ENCODE measurements at regions not wholly inside any gene's neighbourhood (a gene's known extent, or its start where the extent isn't known, plus 50 kb on each side); places are given as distances from the start of the nearest gene placed in this dataset.

- Histone ChIP-seq H3K27me3 (ENCODE audit: insufficient read depth, low read depth) (no peaks in the 10 kb centered on the region), H3K4me3 (IDR thresholded peaks at IDR 0.05; ENCODE audit: insufficient read depth, low read depth, low read length) (no peak overlapping the region), H3K79me2 (ENCODE audit: insufficient read depth, low read depth) (no peaks in the 10 kb centered on the region), H3K4me1 (ENCODE audit: low read depth, poor library complexity, severe bottlenecking) (peaks cover 23% of the 10 kb centered on the region), H3K36me3 (ENCODE audit: insufficient read depth) (no peaks in the 10 kb centered on the region), H3K27ac (no peak overlapping the region), H2AFZ (ENCODE audit: low read depth) (no peak overlapping the region), H3K9ac (no peak overlapping the region), H4K20me1 (ENCODE audit: insufficient read depth) (no peaks in the 10 kb centered on the region), H3K4me2 (no peak overlapping the region)
- TF ChIP-seq CTCF (conservative IDR thresholded peaks at IDR 0.05; ENCODE audit: low read depth, low read length) = no peak
These were observed 360.1 kb downstream of the MAN2A1 start for GRCh38 chr5:110049816-110050215.

GRCh38 chr5:110050640-110051345, 361.1 kb downstream of the MAN2A1 start:
- Histone ChIP-seq H3K27me3 (ENCODE audit: insufficient read depth, low read depth) (no peaks in the 10 kb centered on the region), H3K79me2 (ENCODE audit: insufficient read depth, low read depth) (no peaks in the 10 kb centered on the region), H3K9ac (no peak overlapping the region), H3K36me3 (ENCODE audit: insufficient read depth) (no peaks in the 10 kb centered on the region), H3K4me2 (no peak overlapping the region), H3K4me1 (ENCODE audit: low read depth, poor library complexity, severe bottlenecking) (peaks cover 33% of the 10 kb centered on the region), H2AFZ (ENCODE audit: low read depth) (no peak overlapping the region), H4K20me1 (ENCODE audit: insufficient read depth) (no peaks in the 10 kb centered on the region), H3K27ac (no peak overlapping the region), H3K4me3 (IDR thresholded peaks at IDR 0.05; ENCODE audit: insufficient read depth, low read depth, low read length) (no peak overlapping the region)
- TF ChIP-seq CTCF (conservative IDR thresholded peaks at IDR 0.05; ENCODE audit: low read depth, low read length) = no peak

GRCh38 chr5:110053205-110053604, 363.5 kb downstream of the MAN2A1 start:
- no peaks in the 10 kb centered on the region for H3K36me3 ChIP-seq (ENCODE audit: insufficient read depth)
- no peak overlapping the region; the same call in 1 of the 2 replicates for H3K4me2 ChIP-seq
- TF ChIP-seq CTCF (conservative IDR thresholded peaks at IDR 0.05; ENCODE audit: low read depth, low read length) = no peak

GRCh38 chr5:110053824-110054223, 364.1 kb downstream of the MAN2A1 start:
- peak overlapping the region; percentile 70 for H3K4me2 ChIP-seq

More at GRCh38 chr5:110053205-110053604, 363.5 kb downstream of the MAN2A1 start:
- Histone ChIP-seq H3K27ac (no peak overlapping the region), H3K79me2 (ENCODE audit: insufficient read depth, low read depth) (no peaks in the 10 kb centered on the region), H3K4me3 (IDR thresholded peaks at IDR 0.05; ENCODE audit: insufficient read depth, low read depth, low read length) (no peak overlapping the region), H3K27me3 (ENCODE audit: insufficient read depth, low read depth) (no peaks in the 10 kb centered on the region), H4K20me1 (ENCODE audit: insufficient read depth) (no peaks in the 10 kb centered on the region), H2AFZ (ENCODE audit: low read depth) (no peak overlapping the region), H3K4me1 (ENCODE audit: low read depth, poor library complexity, severe bottlenecking) (peaks cover 56% of the 10 kb centered on the region), H3K9ac (no peak overlapping the region)

More at GRCh38 chr5:110053824-110054223, 364.1 kb downstream of the MAN2A1 start:
- peak overlapping the region; percentile 16; the same call in 1 of the 2 replicates for H3K27ac ChIP-seq
- no peak overlapping the region for H3K9ac ChIP-seq
- H2AFZ ChIP-seq (ENCODE audit: low read depth) = no peak overlapping the region
- H3K4me3 ChIP-seq (IDR thresholded peaks at IDR 0.05; ENCODE audit: insufficient read depth, low read depth, low read length) = no peak overlapping the region
- no peaks in the 10 kb centered on the region for H3K79me2 ChIP-seq (ENCODE audit: insufficient read depth, low read depth)
- H3K4me1 ChIP-seq (ENCODE audit: low read depth, poor library complexity, severe bottlenecking) = peaks cover 56% of the 10 kb centered on the region
- H3K27me3 ChIP-seq (ENCODE audit: insufficient read depth, low read depth) = no peaks in the 10 kb centered on the region
- no peak for TF ChIP-seq CTCF (conservative IDR thresholded peaks at IDR 0.05; ENCODE audit: low read depth, low read length)
- no peaks in the 10 kb centered on the region for H3K36me3 ChIP-seq (ENCODE audit: insufficient read depth)
- no peaks in the 10 kb centered on the region for H4K20me1 ChIP-seq (ENCODE audit: insufficient read depth)

All from KMS-11 (cell line).